ENCODE measurements at regions not wholly inside any gene's neighbourhood (a gene's known extent, or its start where the extent isn't known, plus 50 kb on each side); places are given as distances from the start of the nearest gene placed in this dataset.
"Not testable (repeated sequence)": the region's sequence is repeated elsewhere in the genome, so short reads cannot be mapped to it uniquely, and the experiment has no call there.

GRCh38 chr21:10432456-10432855, 88.9 kb upstream of the TPTE start:
- TF ChIP-seq, protein P1, sequence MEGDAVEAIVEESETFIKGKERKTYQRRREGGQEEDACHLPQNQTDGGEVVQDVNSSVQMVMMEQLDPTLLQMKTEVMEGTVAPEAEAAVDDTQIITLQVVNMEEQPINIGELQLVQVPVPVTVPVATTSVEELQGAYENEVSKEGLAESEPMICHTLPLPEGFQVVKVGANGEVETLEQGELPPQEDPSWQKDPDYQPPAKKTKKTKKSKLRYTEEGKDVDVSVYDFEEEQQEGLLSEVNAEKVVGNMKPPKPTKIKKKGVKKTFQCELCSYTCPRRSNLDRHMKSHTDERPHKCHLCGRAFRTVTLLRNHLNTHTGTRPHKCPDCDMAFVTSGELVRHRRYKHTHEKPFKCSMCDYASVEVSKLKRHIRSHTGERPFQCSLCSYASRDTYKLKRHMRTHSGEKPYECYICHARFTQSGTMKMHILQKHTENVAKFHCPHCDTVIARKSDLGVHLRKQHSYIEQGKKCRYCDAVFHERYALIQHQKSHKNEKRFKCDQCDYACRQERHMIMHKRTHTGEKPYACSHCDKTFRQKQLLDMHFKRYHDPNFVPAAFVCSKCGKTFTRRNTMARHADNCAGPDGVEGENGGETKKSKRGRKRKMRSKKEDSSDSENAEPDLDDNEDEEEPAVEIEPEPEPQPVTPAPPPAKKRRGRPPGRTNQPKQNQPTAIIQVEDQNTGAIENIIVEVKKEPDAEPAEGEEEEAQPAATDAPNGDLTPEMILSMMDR (IDR thresholded peaks at IDR 0.05): not testable (repeated sequence)
- not testable (repeated sequence) for TF ChIP-seq POLR2A (IDR thresholded peaks at IDR 0.05; ENCODE audit: low read depth)

All from esophagus muscularis mucosa (tissue), 3 donors.